HepG2 (cell line): ENCODE measurements at regions not wholly inside any gene's neighbourhood (a gene's known extent, or its start where the extent isn't known, plus 50 kb on each side); places are given as distances from the start of the nearest gene placed in this dataset.

Experiments
- ATAC-seq: fragments of 200-7000 bp; cut with Tn5 transposase; 3 replicates; pipeline ENCODE4 v1.9.1; 2020; ENCODE audit warnings: mild to moderate bottlenecking, moderate library complexity
- BruUV-seq: library from RNA; stranded (reverse); fragments of 400-500 nt; replicated peaks from 2 replicates; lab custom pipeline; 2021; lab: Mats Ljungman, UMichigan
- CTCF ChIA-PET: fragments of 300-600 bp; formaldehyde crosslinking; extraction: SDS; loops from one replicate; lab custom pipeline; 2021; ENCODE audit warnings: low total read pairs, inconsistent platforms, low intra/inter-chr PET ratio; lab: Yijun Ruan, JAX
- POLR2A ChIA-PET: fragments of 350-600 bp; sonication (Branson Sonifier 250); formaldehyde crosslinking; loops from one replicate; lab custom pipeline; 2020; ENCODE audit warnings: antibody characterized with exemption, inconsistent platforms; lab: Yijun Ruan, JAX
- DNase-seq: peaks from one replicate; pipeline ENCODE4 v3.0.0-alpha.2; 2015; ENCODE audit warnings: low spot score
- FAIRE-seq: peaks from 3 replicates; lab custom pipeline; 2011; peaks lifted over from hg19 to GRCh38; lab: Jason Lieb, UNC
- H2AFZ ChIP-seq: one replicate; pipeline ENCODE4 v1.6.1; 2011; ENCODE audit warnings: low read length, inconsistent platforms
- H3K27ac ChIP-seq: fragments of 300-600 bp; 3 replicates; pipeline ENCODE4 v1.8.0; 2011; ENCODE audit warnings: mixed run types, mild to moderate bottlenecking, mixed read lengths, low read length, inconsistent platforms; ENCODE audit not compliant: insufficient read depth; ENCODE audit errors: extremely low read length
- H3K27me3 ChIP-seq, 2 experiments: fragments of 200-600 bp in 1 of 2; 2 replicates in 1 of 2; 3 replicates in 1 of 2; pipeline versions ENCODE4 v1.6.0 to v1.8.0; 2011; ENCODE audit warnings: low read length in 2 of 2, mild to moderate bottlenecking in 2 of 2, moderate library complexity in 2 of 2, inconsistent platforms in 1 of 2; ENCODE audit not compliant: insufficient read depth in 2 of 2, control insufficient read depth in 1 of 2
- H3K36me3 ChIP-seq, 2 experiments: fragments of 200-600 bp in 1 of 2; replicated peaks in 1 of 2; 2 replicates in 1 of 2; 3 replicates in 1 of 2; pipeline versions ENCODE4 v1.5.1 to v1.8.0; 2011; ENCODE audit warnings: low read length in 2 of 2, inconsistent platforms in 1 of 2; ENCODE audit not compliant: insufficient read depth in 2 of 2, control insufficient read depth in 1 of 2
- H3K4me1 ChIP-seq: 2 replicates; pipeline ENCODE4 v1.5.1; 2012; ENCODE audit warnings: low read length, inconsistent platforms; ENCODE audit not compliant: insufficient read depth
- H3K4me2 ChIP-seq: 2 replicates; pipeline ENCODE4 v1.6.0; 2011; ENCODE audit warnings: low read depth, low read length, inconsistent platforms
- H3K4me3 ChIP-seq, 3 experiments: fragments of 200-600 bp in 1 of 3; sonication (generic), shearing (Covaris generic) in 1 of 3; replicated peaks in 1 of 3; 2 replicates each; pipeline ENCODE4 v1.5.1; 2011 to 2016; ENCODE audit warnings: low read length in 3 of 3, inconsistent platforms in 2 of 3, low read depth in 2 of 3, mild to moderate bottlenecking in 2 of 3, control low read depth in 1 of 3, mixed read lengths in 1 of 3; ENCODE audit not compliant: insufficient read depth in 1 of 3
- H3K79me2 ChIP-seq: one replicate; pipeline ENCODE4 v1.6.1; 2011; ENCODE audit warnings: low read length, inconsistent platforms; ENCODE audit not compliant: insufficient read depth
- H3K9ac ChIP-seq: 2 replicates; pipeline ENCODE4 v1.6.0; 2011; ENCODE audit warnings: mild to moderate bottlenecking, low read depth, low read length, inconsistent platforms; ENCODE audit not compliant: insufficient read depth
- H3K9me3 ChIP-seq: 2 replicates; pipeline ENCODE4 v1.5.1; 2012; ENCODE audit warnings: mild to moderate bottlenecking, low read length
- H4K20me1 ChIP-seq: 2 replicates; pipeline ENCODE4 v1.6.0; 2011; ENCODE audit warnings: inconsistent platforms, mild to moderate bottlenecking, low read length, moderate library complexity; ENCODE audit not compliant: insufficient read depth
- FIP1L1 ChIP-seq: fragments of 200-400 bp; formaldehyde crosslinking; IDR thresholded peaks from 2 replicates; pipeline ENCODE4 v1.6.1; 2018; ENCODE audit warnings: low read depth, mild to moderate bottlenecking, low read length, moderate library complexity, borderline replicate concordance; ENCODE audit not compliant: insufficient read depth
- KDM3A ChIP-seq: IDR thresholded peaks from 2 replicates; pipeline ENCODE4 v1.6.1; 2018; ENCODE audit warnings: low read depth, missing compliant biosample characterization
- KDM5B ChIP-seq: sonication (generic); formaldehyde crosslinking; IDR thresholded peaks from 2 replicates; pipeline ENCODE4 v1.4.0; 2020; ENCODE audit warnings: missing genetic modification reagents, mild to moderate bottlenecking, borderline replicate concordance
- KLF12 ChIP-seq: sonication (generic); formaldehyde crosslinking; IDR thresholded peaks from 2 replicates; pipeline ENCODE4 v1.4.0; 2020; ENCODE audit warnings: missing genetic modification reagents, borderline replicate concordance
- NFE2L2 ChIP-seq: fragments of 150-350 bp; IDR thresholded peaks from 2 replicates; pipeline ENCODE4 v1.6.1; 2014; ENCODE audit warnings: low read length
- PAF1 ChIP-seq: IDR thresholded peaks from 2 replicates; pipeline ENCODE4 v1.6.1; 2016; ENCODE audit warnings: missing genetic modification reagents, missing compliant biosample characterization
- SRF ChIP-seq: IDR thresholded peaks from 2 replicates; pipeline ENCODE4 v1.6.1; 2011; ENCODE audit warnings: mild to moderate bottlenecking, low read depth, low read length, moderate library complexity
- ZNF329 ChIP-seq: sonication (generic); formaldehyde crosslinking; IDR thresholded peaks from 2 replicates; pipeline ENCODE4 v1.9.0; 2021; ENCODE audit warnings: low read depth, mild to moderate bottlenecking, missing genetic modification reagents
- ZNF775 ChIP-seq: sonication (generic); formaldehyde crosslinking; IDR thresholded peaks from 2 replicates; pipeline ENCODE4 v1.4.0; 2020; ENCODE audit warnings: missing genetic modification reagents, mild to moderate bottlenecking, moderate library complexity, borderline replicate concordance
- WGBS: methylation state at CpG from one replicate; pipeline ENCODE4 v1.1.6; 2017; ENCODE audit warnings: low lambda C conversion rate; 5-methylcytosine and 5-hydroxymethylcytosine counted together
- in situ Hi-C: cut with HindIII; loops from 2 replicates; pipeline ENCODE4 v1.10.0; 2017; ENCODE audit warnings: low pct_unique_long_range_greater_than_20kb; ENCODE audit not compliant: extremely low pct_ligation_motif_present
- intact Hi-C: fragments of 100-400 bp; cut with micrococcal nuclease; formaldehyde crosslinking; loops from one replicate; pipeline ENCODE4 v1.10.0; 2022; ENCODE audit not compliant: unreplicated experiment
- TF ChIP-seq, protein P1 (sequence below), 2 experiments: sonication (generic) in 1 of 2; formaldehyde crosslinking in 1 of 2; IDR thresholded peaks; 2 replicates each; pipeline versions ENCODE4 v1.4.0 to v1.6.1; 2016 to 2020; ENCODE audit warnings: borderline replicate concordance in 1 of 2, low read depth in 1 of 2, mild to moderate bottlenecking in 1 of 2, missing genetic modification reagents in 1 of 2
- TF ChIP-seq, protein P2 (sequence below): sonication (generic); formaldehyde crosslinking; IDR thresholded peaks from 2 replicates; pipeline ENCODE4 v1.8.0; 2022; ENCODE audit warnings: missing genetic modification reagents, mild to moderate bottlenecking, borderline replicate concordance

DNA sequence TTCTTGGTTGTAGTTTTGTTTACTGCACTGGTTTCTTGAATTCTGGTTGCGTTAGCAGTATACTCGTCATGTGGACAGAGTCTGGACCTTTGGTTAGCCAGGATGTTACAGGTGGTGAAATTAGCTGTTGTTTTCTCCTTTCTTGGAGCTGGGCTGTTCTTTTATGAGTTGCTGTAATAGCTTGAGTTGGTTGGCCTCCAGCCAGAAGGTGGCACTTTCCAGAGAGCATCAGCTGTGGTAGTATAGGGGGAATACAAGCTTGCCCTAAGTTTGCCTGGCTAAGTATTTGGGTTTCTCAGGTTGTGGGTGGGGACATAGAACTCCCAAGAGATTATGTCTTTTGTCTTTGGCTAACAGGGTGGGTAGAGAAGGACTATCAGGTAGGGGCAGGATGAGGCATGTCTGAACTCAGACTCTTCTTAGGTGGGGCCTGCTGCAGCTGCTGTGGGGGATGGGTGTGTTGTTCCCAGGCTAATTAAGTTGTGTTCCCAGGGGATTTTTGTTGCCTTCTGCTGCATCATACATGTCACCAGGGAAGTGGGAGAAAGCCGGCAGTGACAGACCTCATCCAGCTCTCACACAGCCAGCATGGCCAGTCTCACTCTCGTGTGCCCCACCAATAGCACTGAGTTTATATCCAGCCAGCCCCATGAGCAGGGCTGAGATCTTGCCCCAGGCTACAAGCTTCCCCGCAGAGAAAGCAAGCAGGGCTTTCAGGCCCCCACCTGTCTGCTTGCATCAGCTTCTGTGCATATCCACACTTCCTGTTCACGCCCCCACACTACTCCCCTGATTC is 246.7 kb upstream of the TPK1 start:
- ATAC-seq: no peak
- in situ Hi-C loops (no loop called here), intact Hi-C loops (no loop called here)
- no peak for TF ChIP-seq SRF
- no peak for TF ChIP-seq KDM3A (CRISPR knock-in tag)
- no peak for TF ChIP-seq FIP1L1
- no peak for TF ChIP-seq ZNF775 (CRISPR knock-in tag)
- TF ChIP-seq KDM5B (CRISPR knock-in tag): no peak
- TF ChIP-seq, protein P1, sequence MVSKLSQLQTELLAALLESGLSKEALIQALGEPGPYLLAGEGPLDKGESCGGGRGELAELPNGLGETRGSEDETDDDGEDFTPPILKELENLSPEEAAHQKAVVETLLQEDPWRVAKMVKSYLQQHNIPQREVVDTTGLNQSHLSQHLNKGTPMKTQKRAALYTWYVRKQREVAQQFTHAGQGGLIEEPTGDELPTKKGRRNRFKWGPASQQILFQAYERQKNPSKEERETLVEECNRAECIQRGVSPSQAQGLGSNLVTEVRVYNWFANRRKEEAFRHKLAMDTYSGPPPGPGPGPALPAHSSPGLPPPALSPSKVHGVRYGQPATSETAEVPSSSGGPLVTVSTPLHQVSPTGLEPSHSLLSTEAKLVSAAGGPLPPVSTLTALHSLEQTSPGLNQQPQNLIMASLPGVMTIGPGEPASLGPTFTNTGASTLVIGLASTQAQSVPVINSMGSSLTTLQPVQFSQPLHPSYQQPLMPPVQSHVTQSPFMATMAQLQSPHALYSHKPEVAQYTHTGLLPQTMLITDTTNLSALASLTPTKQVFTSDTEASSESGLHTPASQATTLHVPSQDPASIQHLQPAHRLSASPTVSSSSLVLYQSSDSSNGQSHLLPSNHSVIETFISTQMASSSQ (IDR thresholded peaks at IDR 0.05; ENCODE audit: low read depth): no peak
- TF ChIP-seq, protein P1 (CRISPR knock-in tag; IDR thresholded peaks at IDR 0.05; ENCODE audit: borderline replicate concordance): no peak
- no peak for TF ChIP-seq ZNF329 (CRISPR knock-in tag)
- TF ChIP-seq, protein P2, sequence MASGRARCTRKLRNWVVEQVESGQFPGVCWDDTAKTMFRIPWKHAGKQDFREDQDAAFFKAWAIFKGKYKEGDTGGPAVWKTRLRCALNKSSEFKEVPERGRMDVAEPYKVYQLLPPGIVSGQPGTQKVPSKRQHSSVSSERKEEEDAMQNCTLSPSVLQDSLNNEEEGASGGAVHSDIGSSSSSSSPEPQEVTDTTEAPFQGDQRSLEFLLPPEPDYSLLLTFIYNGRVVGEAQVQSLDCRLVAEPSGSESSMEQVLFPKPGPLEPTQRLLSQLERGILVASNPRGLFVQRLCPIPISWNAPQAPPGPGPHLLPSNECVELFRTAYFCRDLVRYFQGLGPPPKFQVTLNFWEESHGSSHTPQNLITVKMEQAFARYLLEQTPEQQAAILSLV (CRISPR knock-in tag): no peak
- no peak for TF ChIP-seq NFE2L2
- TF ChIP-seq KLF12 (CRISPR knock-in tag): no peak
- TF ChIP-seq PAF1 (CRISPR knock-in tag): no peak
- no peak for DNase-seq
- no peak overlapping the region for H2AFZ ChIP-seq
- peaks cover 87% of the 10 kb centered on the region for H3K9me3 ChIP-seq
- H4K20me1 ChIP-seq: no peaks in the 10 kb centered on the region
- H3K4me2 ChIP-seq: no peak overlapping the region
- no peaks in the 10 kb centered on the region for H3K36me3 ChIP-seq
- ChIA-PET POLR2A (no interaction called here), CTCF (no interaction called here)
- H3K4me3 ChIP-seq: no peak overlapping the region
- 12% methylated on average over 4 of the region's 6 CpGs for whole genome bisulfite sequencing
- no peak overlapping the region for H3K9ac ChIP-seq
- H3K4me1 ChIP-seq: no peaks in the 10 kb centered on the region
- H3K27ac ChIP-seq: no peak overlapping the region
- no peaks in the 10 kb centered on the region for H3K79me2 ChIP-seq
- no peaks in the 10 kb centered on the region for H3K27me3 ChIP-seq
- FAIRE-seq: no peak
- BruUV-seq: no TSS peak
